Right lobe of liver (tissue), 4 donors: ENCODE measurements at regions not wholly inside any gene's neighbourhood (a gene's known extent, or its start where the extent isn't known, plus 50 kb on each side); places are given as distances from the start of the nearest gene placed in this dataset.

Experiments
- CTCF ChIP-seq, 4 donors: fragments of 200-600 bp in 3 of 4; fragments of 450-650 bp in 1 of 4; IDR thresholded peaks; one replicate each; pipeline versions ENCODE4 v1.5.1 to v1.8.0; 2016 to 2022; ENCODE audit warnings: antibody characterized with exemption in 4 of 4, mild to moderate bottlenecking in 2 of 4
- POLR2A ChIP-seq: fragments of 450-650 bp; IDR thresholded peaks from one replicate; pipeline ENCODE4 v1.6.1; 2017; ENCODE audit warnings: antibody characterized with exemption, mild to moderate bottlenecking
- donor health status: DM: no; HTN: no; CAD: no.
- donor health status: DM: no; HTN: no; CAD: no.
- donor health status: DM: no; HTN: yes; CAD: no.

GRCh38 chr5:6903934-6904333 lies 190.7 kb downstream of the TENT4A start:
- TF ChIP-seq CTCF (IDR thresholded peaks at IDR 0.05) (no peak), POLR2A (no peak)
